ENCODE measurements at regions not wholly inside any gene's neighbourhood (a gene's known extent, or its start where the extent isn't known, plus 50 kb on each side); places are given as distances from the start of the nearest gene placed in this dataset.
A peak's percentile ranks its signal among the peaks of the same experiment; 100 is the strongest.

DNA sequence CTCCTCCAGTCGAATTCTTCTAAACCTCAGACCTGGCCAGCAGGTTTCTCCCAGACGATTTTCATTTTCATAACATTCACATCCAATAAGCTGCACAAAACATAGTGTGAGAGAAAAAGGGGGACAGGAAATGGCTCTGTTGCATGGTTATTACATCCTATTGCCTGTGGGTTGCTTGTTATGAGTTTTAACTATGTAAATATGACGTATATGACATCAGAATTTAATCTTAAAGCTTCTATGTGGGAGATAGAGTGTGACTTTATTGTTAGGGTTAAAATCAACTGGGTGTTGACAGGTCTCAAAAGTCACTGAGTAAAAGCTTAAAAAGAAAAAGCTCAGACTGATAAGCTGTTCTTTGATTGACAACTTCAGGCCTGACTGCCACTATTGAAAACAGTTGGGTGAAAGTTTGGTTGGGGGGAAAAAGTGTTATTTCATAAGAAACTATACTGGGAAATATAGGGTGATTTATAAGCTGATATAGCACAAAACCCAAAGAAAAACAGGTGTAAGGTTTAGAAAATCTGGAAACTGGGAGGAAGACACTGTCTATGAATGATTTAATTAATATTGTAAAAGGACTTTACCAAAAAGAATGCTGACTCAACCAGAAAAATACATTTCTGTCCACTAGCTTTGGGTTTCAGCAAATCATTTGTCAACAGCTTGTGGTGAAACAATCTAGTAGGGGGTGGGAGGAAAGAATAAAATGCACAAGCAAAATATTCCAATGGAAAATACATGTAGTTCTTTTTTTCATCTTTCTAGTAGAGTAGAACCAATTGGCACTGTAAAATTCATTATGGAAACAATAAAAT, 134.1 kb upstream of the CEP162 start:
- no peak for DNase-seq (ENCODE audit: low spot score)

DNA sequence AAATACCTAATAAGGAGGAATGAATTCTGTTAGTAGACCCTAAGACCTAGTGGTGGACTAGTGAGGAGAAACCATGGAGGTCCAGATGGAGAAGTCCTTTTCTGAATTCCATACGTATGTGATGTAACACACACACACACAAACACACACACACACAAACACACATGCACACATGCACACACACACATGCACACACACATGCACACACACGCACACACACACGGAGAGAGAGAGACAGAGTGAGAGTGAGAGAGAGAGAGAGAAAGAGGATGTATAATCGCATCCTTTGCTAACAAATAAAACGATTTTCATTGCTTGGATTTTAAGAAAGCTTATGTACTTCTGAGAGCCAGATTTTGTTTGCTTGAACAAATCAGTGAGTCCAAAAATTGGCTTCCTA, 132.6 kb upstream of the CEP162 start:
- DNase-seq (ENCODE audit: low spot score), result no peak
- ATAC-seq, result no peak

More for the DNA sequence above, 134.1 kb upstream of the CEP162 start:
- ATAC-seq, result no peak

DNA sequence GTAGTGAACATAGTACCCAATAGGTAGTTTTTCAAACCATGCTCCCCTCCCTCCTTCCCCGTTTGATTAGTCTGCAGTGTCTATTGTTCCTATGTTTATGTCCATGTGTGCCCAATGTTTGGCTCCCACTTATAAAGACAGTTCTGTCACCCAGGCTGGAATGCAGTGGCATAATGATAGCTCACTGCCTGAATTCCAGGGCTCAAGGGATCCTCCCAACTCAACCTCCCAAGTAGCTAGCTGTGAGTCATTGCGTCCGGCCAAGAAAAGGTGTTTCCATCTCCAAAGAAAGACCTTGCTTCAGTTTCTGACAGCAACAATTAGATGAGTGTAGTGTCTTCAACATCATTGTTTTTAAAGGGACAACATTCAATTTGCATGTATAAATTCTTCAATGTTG, 131.1 kb upstream of the CEP162 start:
- ATAC-seq, result no peak
- DNase-seq (ENCODE audit: low spot score), result no peak

DNA sequence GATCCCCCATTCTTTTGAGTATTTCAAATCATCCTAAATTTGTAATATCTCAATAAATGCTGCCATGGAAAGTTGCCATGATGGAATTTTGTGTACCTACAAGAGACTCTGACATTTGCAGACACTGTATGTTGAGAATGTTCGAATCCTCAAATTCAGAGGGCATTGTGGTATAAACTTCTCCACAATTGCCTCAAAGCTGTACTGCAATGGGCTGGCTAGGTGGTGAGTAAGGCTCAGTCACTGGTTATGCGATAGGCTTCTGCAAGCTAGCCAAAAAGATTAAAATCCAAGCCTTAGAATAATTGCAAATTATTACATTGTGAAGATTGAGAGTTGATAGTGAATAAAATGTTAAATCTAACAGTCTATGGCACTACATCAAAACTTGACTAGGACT, 130.2 kb upstream of the CEP162 start:
- ATAC-seq (no peak), DNase-seq (ENCODE audit: low spot score) (no peak)

DNA sequence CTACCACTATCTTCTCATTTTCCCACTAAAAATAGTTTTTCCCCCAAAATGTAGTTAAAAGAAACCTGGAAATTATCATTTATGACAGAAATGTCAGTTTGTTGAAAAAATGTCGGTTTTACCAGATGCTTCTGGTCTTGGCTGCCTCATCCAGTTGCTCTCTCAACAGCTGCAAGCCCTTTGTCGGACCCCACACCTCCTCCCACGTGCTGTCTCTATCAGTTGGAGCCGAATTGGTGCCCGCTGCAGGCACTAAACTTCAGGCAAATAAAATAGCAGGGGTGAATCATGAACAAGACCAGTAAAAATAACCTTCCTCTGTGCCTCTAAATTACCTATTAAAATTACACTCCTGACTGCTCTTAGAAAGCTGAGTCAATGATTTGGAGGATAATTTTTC, 129.5 kb upstream of the CEP162 start:
- DNase-seq (ENCODE audit: low spot score) (no peak), ATAC-seq (no peak)

DNA sequence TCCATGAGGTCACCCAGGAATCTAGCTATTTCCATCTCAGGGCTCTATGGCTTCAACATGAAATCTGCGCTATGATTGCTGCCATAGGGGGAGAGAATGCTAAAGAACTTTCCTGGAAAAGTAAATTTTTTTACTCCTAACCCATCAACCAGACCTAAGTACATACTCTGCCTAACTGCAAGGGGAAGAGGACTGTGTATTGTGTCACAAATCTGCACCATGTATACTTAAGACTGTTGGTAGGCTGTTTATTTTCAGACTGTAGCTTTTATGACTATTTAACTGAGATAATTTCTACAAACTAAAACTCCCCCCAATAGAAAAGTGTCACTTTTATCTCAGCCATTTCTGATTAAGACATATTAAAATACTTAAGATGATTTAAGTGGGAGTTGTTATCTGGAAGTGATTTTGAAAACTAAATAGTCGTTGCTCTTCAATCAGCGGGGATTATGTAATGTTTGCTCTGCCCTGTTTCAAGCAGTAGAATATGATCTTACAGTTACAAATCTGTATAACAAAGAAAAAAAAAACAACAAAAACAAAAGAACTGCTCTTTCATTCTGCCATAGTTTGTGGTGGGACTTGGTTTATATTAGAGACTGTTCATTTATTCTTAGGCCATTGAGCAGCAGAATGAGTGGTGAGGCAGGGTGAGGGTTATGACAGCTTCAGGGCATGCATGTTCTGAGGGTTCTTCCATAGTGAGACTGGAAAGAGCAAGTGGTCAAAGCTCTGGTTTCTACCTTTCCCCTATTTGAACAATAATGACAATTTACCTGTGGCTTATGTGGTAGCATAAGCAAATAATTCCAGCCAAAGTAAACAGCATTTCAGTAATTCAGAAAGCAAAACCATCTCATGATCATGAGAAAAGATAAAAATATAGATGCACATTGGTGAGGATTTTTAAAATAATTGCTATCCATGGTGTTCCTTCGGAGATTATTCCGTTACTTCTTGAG, 126.3 kb upstream of the CEP162 start:
- ATAC-seq (peak; percentile 62), DNase-seq (ENCODE audit: low spot score) (no peak)

DNA sequence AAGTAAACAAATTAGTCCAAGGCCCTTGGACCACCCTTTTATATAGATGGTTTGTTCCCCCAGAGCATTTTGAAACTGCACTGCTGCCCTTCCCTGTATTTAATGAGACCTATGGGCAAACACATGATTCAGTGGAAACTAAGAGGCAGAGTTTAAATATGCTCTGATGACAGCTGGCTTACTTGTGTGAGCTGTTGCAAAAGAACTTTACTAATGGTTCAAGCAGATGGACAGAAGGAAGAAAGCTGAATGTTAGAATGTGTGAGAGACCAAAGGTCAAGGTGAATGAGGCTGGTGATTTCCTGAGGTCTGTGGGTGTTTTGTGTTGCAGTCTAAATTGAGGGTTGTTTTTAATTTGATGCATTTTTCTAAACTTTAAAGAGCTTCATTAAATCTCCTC, 123.0 kb upstream of the CEP162 start:
- no peak for DNase-seq (ENCODE audit: low spot score)
- peak; percentile 26 for ATAC-seq

DNA sequence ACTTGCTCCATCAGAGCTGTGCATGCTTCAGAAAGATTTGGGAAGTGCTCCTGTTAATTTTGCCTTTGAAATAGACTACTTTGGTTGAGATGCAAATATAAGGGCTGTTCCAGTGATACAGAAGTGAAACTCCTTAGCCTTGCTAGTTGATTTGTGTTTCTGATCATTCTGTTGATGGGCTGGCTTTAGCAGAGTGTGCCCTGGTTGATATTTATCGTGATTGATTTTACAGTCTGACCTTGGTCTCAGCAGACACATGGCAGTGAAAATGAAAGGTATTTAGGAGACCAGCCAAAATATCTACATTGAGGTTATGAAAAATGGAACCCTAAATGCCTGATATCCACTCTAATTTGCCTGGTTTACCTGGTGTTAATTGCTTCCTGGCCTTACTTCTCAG, 122.1 kb upstream of the CEP162 start:
- DNase-seq (ENCODE audit: low spot score), result no peak
- no peak for ATAC-seq

DNA sequence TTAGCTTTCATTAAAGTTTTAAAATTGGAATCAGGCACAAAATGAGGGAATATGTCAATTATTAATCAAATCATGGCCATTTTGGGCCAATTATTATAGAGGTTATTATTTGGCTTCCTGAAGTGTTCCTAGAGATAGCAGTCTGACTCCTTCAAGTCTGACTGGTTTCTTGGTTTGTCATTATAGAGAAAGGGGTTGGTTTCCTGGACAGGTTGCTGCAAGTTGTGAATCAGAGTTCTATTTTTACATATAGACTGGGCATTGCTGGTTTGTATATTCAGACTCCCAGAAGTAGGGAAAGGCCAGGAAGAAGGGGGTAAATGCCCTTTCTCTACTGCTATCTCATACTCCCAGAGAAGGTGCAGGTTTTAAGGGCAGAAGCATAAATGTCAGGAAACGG, 121.4 kb upstream of the CEP162 start:
- ATAC-seq (no peak), DNase-seq (ENCODE audit: low spot score) (no peak)

DNA sequence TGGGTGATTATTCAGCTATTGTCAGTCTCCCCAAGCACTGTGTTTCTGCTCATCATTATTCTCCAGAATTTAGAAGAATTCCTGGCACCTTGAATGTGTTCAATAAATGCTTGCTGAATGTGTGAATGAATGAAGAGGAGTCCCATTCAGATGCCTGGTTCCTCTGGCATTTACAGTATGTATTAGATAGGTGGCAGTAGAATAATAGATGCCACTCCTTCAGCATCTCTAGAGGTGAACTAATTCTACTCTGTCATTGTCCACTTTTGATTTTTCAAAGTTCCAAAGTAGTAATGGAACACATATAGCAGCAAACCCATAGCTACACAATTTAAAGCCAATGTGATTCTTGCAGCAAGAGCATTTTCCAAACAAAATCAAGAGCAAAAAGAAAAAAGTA, 118.9 kb upstream of the CEP162 start:
- peak; percentile 66 for ATAC-seq

DNA sequence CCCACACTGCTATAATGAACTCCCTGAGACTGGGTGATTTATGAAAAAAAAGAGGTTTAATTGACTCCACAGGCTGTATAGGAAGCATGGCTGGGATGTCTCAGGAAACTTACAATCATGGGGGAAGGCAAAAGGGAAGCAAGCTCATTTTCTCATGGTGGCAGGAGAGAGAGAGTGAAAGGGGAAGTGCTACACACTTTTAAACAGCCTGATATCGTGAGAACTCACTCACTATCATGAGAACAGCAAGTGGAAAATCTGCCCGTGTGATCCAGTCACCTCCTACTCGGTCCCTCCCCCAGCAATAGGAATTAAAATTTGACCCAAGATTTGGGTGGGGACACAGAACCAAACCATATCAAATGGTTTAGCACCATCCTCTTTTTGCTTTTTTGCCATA, 116.6 kb upstream of the CEP162 start:
- ATAC-seq (no peak), DNase-seq (ENCODE audit: low spot score) (no peak)

More for the DNA sequence above, 118.9 kb upstream of the CEP162 start:
- DNase-seq (ENCODE audit: low spot score), result no peak

DNA sequence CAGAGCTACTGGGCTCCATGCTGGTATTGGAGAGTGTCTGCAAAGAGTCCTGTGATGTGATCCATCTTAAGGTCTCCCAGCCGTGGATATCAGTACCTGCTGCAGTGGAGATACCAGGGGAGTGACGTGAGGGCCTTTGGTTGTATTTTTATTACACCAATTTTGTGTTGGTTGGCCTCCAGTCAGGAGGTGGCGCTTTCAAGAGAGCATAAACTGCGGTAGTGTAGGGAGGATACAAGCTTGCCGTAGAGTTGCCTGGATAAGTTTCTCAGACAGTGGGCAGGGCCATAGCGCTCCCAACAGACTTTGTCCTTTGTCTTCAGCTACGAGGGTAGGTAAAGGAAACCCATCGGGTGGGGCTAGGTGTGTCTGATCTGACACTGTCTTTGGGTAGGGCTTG, 113.0 kb upstream of the CEP162 start:
- no peak for ATAC-seq
- no peak for DNase-seq (ENCODE audit: low spot score)

DNA sequence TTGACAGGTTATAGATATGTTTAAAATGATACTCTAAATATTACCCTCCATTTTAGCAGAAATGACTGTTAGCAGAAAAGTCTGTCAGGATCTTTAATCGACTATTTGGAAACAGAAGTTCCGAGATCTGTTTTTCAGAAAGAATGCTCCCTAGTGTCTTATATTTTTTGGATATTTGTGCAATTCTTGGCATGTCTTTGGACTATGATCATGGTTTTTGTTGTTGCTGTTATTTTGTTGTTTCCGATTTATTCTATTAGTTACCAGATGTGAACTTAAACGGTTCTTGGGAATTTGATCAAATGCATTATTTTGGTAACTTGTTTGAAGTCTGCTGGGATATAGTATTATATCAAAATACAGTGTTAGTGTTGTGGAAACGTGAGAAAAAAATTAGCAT, 106.4 kb upstream of the CEP162 start:
- DNase-seq (ENCODE audit: low spot score) (no peak), ATAC-seq (no peak)

DNA sequence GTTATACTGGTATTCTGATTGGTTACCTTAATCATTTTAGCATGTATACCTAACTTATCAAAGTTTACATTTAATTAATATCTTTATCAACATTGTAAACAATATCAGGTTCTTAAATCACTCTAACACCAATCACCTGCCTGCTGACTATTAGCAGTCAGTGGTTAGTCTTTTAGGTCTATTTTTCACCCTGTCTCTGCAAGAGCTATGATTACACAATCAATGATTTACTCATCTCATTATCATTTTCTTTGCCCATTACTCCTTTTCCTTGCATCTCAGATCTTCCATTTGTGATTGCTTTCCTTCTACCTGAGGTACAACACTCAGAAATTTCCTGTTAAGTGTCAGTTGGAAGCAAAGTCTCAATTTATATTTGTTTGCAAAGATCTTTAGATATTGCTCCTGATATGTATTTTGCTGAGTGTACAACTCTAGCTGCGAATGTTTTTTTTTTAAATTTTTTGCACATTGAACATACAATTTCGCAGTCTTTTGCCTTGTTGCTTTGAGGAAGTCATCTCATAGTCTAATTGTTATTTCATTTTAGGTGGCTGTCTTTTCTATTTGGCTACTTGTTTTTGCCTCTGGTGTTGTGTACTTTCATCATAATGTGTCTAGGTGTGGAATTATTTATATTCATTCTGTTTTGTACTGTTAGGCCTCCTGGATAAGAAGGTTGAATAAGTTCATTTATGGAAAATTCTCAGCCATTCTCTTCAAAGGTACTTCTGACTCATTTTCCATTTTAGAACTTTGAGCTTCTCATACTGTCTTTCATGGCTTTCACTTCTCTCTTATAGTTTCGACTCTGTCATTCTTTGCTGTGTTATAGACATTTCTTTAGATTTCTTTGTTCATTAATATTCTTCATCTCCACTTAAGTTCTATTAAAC, 104.9 kb upstream of the CEP162 start:
- DNase-seq (ENCODE audit: low spot score) (no peak), ATAC-seq (no peak)

DNA sequence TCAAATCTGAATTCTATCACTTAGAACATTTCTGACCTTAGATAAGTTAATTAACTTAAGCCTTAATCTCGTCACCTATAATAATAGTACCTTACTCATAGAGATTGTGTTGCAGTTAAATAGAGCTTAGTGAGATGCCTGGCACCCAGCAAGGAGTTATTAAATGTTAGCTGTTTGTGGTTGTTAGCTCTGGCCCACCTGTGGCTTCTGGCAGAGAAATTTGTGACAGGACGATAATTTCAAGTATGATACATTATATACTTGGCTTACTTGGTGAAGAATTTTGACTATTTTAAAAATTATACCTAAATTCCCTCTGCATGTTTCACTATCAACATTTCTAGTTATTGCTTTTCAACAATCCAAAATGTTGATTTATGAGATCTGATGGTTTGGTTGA, 102.9 kb upstream of the CEP162 start:
- no peak for DNase-seq (ENCODE audit: low spot score)
- ATAC-seq, result no peak

DNA sequence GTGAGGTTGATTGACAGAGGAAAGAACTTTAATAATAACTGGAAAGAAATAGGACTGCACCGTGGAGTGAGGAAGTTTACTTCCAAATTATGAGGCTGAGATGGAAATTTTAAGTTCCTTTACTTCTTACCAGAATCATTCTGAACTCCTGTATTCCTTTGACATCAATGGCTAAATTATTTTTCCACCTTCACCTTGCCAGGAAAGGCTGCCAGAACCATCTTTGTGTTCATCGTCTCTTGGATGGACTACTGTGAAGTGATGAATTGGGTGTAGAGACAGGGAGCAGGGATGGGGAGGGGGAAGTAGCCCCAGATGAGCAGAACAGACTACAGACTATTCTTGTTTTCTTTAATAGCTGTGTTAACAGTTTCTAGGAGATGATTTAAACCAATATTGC, 102.1 kb upstream of the CEP162 start:
- DNase-seq (ENCODE audit: low spot score) (no peak), ATAC-seq (no peak)

DNA sequence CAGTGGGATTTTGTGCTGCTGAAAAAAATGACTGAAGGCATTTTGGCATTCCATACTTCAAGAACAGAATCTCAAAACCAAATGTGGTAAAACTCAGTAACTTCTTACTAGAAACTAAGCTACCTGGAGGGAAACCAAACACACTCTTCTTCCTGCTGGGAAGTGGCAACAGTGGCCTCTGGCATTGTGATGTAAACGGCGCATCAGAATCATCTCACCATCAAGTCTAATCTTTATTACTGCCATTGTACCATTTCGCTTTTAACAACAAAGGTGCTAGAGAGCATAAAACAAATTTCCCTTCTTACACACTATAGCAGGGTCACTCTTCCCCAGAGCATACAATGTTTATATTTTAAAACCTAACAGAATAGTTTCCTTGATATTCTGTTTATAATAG, 101.6 kb upstream of the CEP162 start:
- ATAC-seq (no peak), DNase-seq (ENCODE audit: low spot score) (no peak)

DNA sequence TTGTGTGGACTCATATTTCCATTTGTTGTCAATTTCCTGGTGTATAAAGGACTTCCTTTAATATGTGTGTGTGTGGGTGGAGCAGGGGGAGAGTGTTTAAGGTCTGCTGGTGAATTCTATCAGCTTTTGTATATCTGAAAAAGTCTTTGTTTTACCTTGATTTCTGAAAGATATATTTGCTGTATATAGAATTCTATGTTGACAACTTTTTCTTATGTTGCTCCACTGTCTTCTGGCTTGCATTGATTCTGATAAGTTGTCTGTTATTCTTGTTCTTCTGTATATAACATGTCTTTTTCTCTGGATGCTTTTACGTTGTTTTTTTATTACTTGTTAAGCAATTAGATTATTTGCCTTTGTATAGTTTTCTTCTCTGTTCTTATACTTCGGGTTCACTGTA, 90.0 kb upstream of the CEP162 start:
- ATAC-seq (no peak), DNase-seq (ENCODE audit: low spot score) (no peak)

DNA sequence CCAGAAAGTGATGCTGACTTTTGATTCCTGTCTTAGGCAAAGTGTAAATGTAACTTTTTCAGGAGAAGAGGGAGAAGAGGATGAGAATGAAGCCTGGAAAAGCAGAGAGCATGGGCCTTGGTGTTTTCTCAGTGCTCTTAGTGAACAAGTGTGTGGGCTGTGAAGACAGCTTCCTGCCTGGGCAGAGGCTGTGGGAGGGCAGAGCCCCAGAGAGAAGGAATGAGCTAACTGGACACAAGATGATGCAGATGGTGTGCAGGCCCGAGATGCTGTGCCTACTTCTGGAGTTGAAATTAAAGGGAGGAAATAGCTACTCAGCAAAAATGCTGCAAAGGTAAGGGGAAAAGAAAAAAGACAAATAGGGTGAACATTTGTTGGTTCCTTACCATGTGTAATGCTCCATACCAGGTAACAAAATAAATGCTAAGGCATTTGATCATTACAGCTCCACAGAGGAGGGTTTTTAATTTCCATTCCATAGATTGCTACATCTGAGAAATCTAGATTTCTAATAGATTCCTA, 87.0 kb upstream of the CEP162 start:
- ATAC-seq (no peak), DNase-seq (ENCODE audit: low spot score) (no peak)

DNA sequence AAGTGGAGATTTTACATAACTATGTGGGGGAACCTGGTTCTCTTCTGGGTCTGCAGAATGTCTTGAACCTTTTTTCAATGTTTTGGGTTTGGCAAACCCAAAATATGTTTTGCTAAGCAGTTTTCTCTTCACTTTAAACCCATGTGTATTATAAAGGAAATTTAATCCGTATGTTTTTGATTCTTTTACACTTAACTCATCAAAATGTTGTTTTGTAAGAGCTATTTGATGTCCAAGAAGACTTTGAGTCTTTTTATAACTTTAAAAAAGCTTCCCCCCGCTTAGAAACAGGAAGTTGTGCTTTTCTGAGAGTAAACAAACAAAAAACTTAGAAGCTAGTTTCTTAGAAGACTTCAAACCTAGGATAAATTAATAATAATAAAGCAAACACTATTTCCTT, 81.9 kb upstream of the CEP162 start:
- ATAC-seq, result no peak

DNA sequence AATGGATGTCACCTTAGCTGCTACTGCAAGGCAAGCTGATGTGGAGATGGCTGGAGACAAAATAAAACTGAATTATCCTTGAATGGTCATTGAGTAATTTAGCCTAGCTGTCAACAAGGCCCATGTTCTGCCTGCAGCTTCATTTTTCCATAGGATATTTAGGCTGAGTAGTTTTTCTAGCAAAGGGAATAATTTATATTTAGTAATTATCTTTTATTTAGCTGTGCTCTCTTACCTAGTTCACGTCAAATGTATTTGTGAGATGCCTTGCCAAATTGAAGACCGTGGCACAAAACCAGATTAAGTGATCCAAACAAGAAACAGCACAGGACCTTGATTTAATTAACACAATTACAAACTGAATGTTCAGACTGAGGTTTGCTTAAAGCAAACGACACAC, 77.4 kb upstream of the CEP162 start:
- DNase-seq (ENCODE audit: low spot score) (no peak), ATAC-seq (no peak)

More for the DNA sequence above, 81.9 kb upstream of the CEP162 start:
- no peak for DNase-seq (ENCODE audit: low spot score)

All from left lobe of liver (tissue), 2 donors.